ENCODE measurements at regions not wholly inside any gene's neighbourhood (a gene's known extent, or its start where the extent isn't known, plus 50 kb on each side); places are given as distances from the start of the nearest gene placed in this dataset.

- TF ChIP-seq POLR2A (IDR thresholded peaks at IDR 0.05; ENCODE audit: low read depth) (no peak), CTCF (IDR thresholded peaks at IDR 0.05) (no peak), EP300 (IDR thresholded peaks at IDR 0.05) (no peak)
Measured at GRCh38 chr12:17077594-17077993, 471.6 kb upstream of the LMO3 start.
